GM19240 (cell line): ENCODE measurements at regions not wholly inside any gene's neighbourhood (a gene's known extent, or its start where the extent isn't known, plus 50 kb on each side); places are given as distances from the start of the nearest gene placed in this dataset.

ENCODE experiments used
- DNase-seq: peaks from one replicate; pipeline ENCODE4 v3.0.0; 2011; ENCODE audit warnings: low spot score; ENCODE audit not compliant: insufficient read length

DNA sequence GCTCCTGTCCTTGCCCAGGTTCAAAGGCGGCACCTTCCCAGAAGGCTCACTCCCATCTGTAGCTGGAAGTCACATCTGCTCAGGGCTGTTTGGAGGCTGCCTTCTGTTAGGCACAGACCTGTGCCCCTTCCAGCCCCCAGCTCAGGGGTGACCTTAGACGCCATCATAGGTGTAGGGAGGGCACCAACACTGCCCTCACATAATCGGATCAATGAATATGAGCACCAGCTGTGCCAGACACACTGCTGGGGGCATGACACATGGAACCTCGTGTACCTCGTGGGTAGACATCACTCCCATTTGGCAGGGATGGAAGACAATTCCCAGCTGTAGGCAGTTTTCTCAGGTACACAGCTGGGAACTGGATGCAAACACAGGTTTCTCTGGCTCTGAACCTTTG, 220.7 kb upstream of the ASIC2 start:
- no peak for DNase-seq

DNA sequence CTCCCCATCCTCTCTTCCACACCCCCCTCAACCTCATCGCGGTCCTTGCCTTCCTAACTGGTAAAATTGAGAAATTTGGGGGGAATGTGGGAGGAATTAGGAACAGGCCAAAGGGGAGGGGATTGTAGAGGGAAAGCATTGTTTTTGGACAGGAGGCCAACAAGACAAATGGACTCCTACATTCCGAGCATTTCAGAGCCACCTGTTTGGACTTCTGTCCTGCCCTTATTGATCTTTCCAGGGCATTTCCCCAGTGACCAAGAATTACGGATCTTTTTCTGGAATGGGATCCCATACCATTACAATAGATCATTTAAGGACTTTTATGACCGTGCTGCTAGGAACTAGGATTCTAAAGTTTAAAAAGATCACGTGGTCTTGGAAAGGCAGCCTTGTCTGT, 221.3 kb upstream of the ASIC2 start:
- DNase-seq: no peak

DNA sequence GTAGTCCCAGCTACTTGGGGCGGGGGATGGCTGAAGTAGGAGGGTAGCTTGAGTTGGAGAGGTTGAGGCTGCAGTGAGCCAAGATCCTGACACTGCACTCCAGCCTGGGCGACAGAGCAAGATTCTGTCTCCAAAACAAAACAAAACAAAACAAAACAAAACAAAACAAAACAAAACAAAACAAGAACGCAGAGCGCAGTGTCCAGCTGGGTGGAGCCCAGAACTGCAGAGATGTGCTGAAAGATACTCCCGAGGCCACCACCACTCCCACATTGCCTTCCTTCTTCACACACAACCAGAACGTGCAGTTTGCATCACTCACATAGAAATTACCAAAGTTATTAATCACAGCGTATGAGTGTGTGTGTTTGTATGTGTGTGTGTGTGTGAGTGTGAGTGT, 222.9 kb upstream of the ASIC2 start:
- no peak for DNase-seq

DNA sequence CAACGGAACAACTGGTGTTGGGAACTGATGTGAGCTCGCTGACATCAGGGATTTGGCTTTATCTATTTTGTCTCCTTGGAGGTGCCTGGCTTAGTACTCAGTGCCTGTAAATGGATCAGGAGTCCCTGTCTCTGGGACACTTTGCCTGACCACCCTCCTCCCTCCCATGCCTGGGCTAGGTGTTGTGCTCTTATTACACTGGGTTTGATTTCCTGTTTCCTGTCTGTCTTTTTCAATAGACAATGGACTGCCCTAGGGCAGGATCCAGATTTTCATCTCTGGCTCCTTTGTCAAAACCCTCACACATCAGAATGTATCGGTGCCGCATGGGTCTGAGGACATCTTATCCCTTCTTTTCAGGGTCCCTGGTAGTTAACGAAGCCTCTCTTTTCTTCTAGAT, 223.6 kb upstream of the ASIC2 start:
- no peak for DNase-seq

- DNase-seq: no peak
Observed at GRCh38 chr17:33517746-33518145, 224.7 kb upstream of the ASIC2 start.

- DNase-seq: no peak
Observed at GRCh38 chr17:33519692-33520091, 226.6 kb upstream of the ASIC2 start.

- DNase-seq: peak; percentile 37
Observed at GRCh38 chr17:33520426-33521330, 227.6 kb upstream of the ASIC2 start.

GRCh38 chr17:33521784-33522183, 228.7 kb upstream of the ASIC2 start:
- no peak for DNase-seq

DNA sequence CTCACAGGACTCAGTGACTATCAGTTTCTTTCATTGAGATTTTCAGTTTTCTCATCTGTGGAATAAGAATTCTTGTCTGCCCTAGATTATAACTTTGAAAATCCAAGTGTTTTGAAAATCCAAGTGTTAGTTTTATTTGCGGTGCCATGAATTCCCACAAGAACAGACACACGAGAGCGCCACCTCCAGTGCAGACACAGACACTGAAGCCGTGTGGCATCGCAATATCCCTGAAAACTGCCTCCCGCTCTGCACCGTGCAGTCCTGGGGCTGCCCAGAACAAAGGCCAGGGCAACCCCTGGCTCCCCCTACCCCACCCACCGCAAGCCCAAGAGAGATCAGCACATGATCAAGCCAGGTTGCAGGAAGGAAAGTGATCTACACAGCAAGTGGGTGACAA, 229.5 kb upstream of the ASIC2 start:
- DNase-seq: no peak

GRCh38 chr17:33523577-33523981, 230.5 kb upstream of the ASIC2 start:
- no peak for DNase-seq

- no peak for DNase-seq
Observed at GRCh38 chr17:33525186-33525585, 232.1 kb upstream of the ASIC2 start.

GRCh38 chr17:33526717-33527116, 233.6 kb upstream of the ASIC2 start:
- DNase-seq: no peak

- no peak for DNase-seq
Observed at GRCh38 chr17:33527290-33527689, 234.2 kb upstream of the ASIC2 start.

- no peak for DNase-seq
Observed at GRCh38 chr17:33528846-33529245, 235.8 kb upstream of the ASIC2 start.

DNA sequence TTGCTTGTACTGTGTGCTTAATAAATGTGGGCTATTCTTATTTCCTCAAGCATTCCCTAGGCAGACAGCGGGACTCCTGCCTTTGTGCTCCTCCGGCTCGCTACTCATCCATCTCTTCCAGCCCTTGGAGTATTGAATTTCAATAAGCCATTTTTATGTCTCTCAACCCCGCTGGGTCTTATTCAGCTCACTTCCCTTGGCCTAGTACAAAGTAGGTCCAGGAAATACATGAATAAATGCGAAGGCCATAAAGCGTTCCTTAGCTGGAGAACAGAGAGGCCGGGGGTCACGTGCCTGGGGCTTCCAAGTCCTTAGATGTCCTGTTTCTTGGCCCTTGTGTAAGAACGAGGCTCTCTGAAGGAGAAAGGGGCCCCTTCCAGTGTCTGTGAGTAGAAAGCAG, 236.7 kb upstream of the ASIC2 start:
- no peak for DNase-seq

GRCh38 chr17:33531311-33531710, 238.2 kb upstream of the ASIC2 start:
- no peak for DNase-seq

GRCh38 chr17:33534087-33534486, 241.0 kb upstream of the ASIC2 start:
- DNase-seq: no peak

DNA sequence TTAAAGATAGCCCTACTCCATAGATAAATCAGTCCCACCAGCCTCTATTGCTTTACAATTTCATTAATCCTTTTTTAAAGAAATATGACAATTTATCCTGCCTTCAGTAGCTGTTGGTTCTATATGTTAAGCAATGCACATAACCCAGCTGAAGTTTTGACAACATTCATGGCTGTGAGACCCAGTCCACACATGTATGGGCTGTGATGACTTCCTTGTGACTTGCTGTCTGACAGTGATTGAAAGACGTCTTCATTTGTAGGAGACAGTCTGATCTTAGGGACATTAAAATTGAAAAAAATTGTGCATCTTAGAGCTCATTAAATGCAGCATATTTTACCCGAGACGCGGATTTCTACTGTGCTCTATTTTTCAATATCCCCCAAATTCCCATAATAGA, 252.0 kb upstream of the ASIC2 start:
- DNase-seq: no peak

DNA sequence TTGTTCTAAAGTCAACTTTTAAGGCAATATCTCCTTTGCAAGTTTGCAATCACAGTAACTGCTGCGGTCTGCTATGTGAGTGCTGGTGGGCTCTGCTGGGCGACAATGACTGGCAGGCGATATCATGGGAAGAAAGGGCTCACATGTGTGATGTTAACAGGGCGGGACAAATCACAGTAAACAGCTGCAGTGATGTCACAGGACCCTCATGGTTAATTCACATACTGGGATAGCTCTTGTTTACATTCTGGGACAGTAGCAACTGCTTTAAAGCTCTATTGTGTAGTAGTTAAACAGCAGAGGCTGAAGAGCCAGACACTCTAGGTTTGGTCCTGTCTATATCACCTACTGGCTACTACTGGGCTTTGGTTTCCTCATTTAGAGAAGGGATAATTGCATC, 257.2 kb upstream of the ASIC2 start:
- DNase-seq: no peak

- DNase-seq: no peak
Observed at GRCh38 chr17:33551075-33551474, 258.0 kb upstream of the ASIC2 start.

GRCh38 chr17:33551911-33552310, 258.8 kb upstream of the ASIC2 start:
- DNase-seq: no peak

DNA sequence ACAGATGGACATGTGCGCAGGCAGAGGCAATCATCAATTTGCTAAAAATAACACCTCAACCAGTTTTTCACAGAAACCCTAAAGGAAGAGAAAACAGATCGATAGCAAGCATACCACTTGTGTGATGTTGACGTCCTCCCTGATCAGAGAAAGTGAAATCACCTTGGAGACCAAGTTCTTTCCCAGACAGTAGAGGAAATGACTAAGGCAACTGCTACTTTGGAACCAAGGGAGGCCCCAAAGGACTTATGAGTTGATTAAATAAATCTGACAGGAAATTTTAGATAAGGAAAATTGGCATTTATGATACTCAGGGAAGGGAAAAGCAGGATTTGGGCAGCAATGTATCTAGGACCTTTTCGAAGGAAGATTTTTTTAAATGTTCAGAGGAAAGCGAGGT, 267.1 kb upstream of the ASIC2 start:
- no peak for DNase-seq

DNA sequence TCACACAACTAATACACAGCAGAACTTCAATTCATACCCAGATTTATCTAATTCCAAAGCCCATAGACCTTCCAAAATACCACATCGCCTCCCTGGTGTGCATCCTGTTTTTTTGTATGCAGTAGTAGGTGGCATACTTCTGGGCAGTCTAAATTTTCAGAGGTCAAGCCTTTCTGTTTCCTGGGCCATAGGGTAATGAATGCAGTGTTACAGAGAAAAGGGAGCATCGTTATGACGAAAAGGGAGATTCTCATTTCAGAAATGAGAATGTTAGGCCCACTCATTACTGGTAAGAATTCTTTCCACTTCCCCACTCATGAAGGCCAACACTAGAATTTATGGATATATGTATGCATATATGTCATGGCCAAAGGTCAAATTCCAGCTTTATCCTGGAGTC, 267.8 kb upstream of the ASIC2 start:
- no peak for DNase-seq
